GM12874 (cell line): ENCODE measurements at regions not wholly inside any gene's neighbourhood (a gene's known extent, or its start where the extent isn't known, plus 50 kb on each side); places are given as distances from the start of the nearest gene placed in this dataset.

Source experiments
- CTCF ChIP-seq: IDR thresholded peaks from 2 replicates; pipeline ENCODE4 v1.5.1; 2011; ENCODE audit warnings: low read depth, mild to moderate bottlenecking, control low read depth, low read length, moderate library complexity; ENCODE audit not compliant: insufficient read depth

GRCh38 chr5:42317575-42317974 is 105.7 kb upstream of the GHR start:
- no peak for TF ChIP-seq CTCF

- TF ChIP-seq CTCF = no peak
These were observed 101.5 kb upstream of the GHR start for GRCh38 chr5:42321785-42322184.

GRCh38 chr5:42337143-42337542 is 86.1 kb upstream of the GHR start:
- TF ChIP-seq CTCF = no peak

- TF ChIP-seq CTCF = no peak
These were observed 85.6 kb upstream of the GHR start for GRCh38 chr5:42337607-42338006.

- no peak for TF ChIP-seq CTCF
These were observed 85.1 kb upstream of the GHR start for GRCh38 chr5:42338136-42338535.

GRCh38 chr5:42349163-42349562 is 74.1 kb upstream of the GHR start:
- no peak for TF ChIP-seq CTCF

- no peak for TF ChIP-seq CTCF
These were observed 71.3 kb upstream of the GHR start for GRCh38 chr5:42351956-42352355.

GRCh38 chr5:42360056-42360455 is 63.2 kb upstream of the GHR start:
- TF ChIP-seq CTCF = no peak
